AG08396 (cell line): ENCODE measurements at regions not wholly inside any gene's neighbourhood (a gene's known extent, or its start where the extent isn't known, plus 50 kb on each side); places are given as distances from the start of the nearest gene placed in this dataset.

ENCODE experiments used
- DNase-seq: peaks from one replicate; pipeline ENCODE4 v3.0.0; 2012; ENCODE audit warnings: low spot score, mixed read lengths

- DNase-seq: no peak
These were observed 1435.7 kb downstream of the UQCRFS1 start for GRCh38 chr19:27777242-27777641.

- no peak for DNase-seq
These were observed 1436.4 kb downstream of the UQCRFS1 start for GRCh38 chr19:27776524-27776923.

GRCh38 chr19:27776020-27776419 is 1436.9 kb downstream of the UQCRFS1 start:
- DNase-seq: peak; percentile 24

- no peak for DNase-seq
These were observed 1437.6 kb downstream of the UQCRFS1 start for GRCh38 chr19:27775395-27775794.

- no peak for DNase-seq
These were observed 1438.1 kb downstream of the UQCRFS1 start for GRCh38 chr19:27774827-27775226.

- no peak for DNase-seq
These were observed 1438.6 kb downstream of the UQCRFS1 start for GRCh38 chr19:27774337-27774736.

- DNase-seq: no peak
These were observed 1439.4 kb downstream of the UQCRFS1 start for GRCh38 chr19:27773318-27774094.

- no peak for DNase-seq
These were observed 1440.9 kb downstream of the UQCRFS1 start for GRCh38 chr19:27772059-27772458.

- no peak for DNase-seq
These were observed 1442.9 kb downstream of the UQCRFS1 start for GRCh38 chr19:27770095-27770494.

- no peak for DNase-seq
These were observed 1445.7 kb downstream of the UQCRFS1 start for GRCh38 chr19:27767234-27767633.

- no peak for DNase-seq
These were observed 1446.8 kb downstream of the UQCRFS1 start for GRCh38 chr19:27765912-27766725.

- no peak for DNase-seq
These were observed 1447.6 kb downstream of the UQCRFS1 start for GRCh38 chr19:27765397-27765796.

GRCh38 chr19:27764186-27764804 is 1448.7 kb downstream of the UQCRFS1 start:
- DNase-seq: no peak

- DNase-seq: no peak
These were observed 1450.0 kb downstream of the UQCRFS1 start for GRCh38 chr19:27762933-27763332.

GRCh38 chr19:27759896-27760295 is 1453.1 kb downstream of the UQCRFS1 start:
- no peak for DNase-seq

GRCh38 chr19:27758626-27759505 is 1454.1 kb downstream of the UQCRFS1 start:
- no peak for DNase-seq

- no peak for DNase-seq
These were observed 1458.3 kb downstream of the UQCRFS1 start for GRCh38 chr19:27754700-27755099.

- no peak for DNase-seq
These were observed 1459.3 kb downstream of the UQCRFS1 start for GRCh38 chr19:27753622-27754021.

- no peak for DNase-seq
These were observed 1460.3 kb downstream of the UQCRFS1 start for GRCh38 chr19:27752530-27753184.

GRCh38 chr19:27751044-27751391 is 1461.9 kb downstream of the UQCRFS1 start:
- no peak for DNase-seq

GRCh38 chr19:27750391-27751043 is 1462.4 kb downstream of the UQCRFS1 start:
- DNase-seq: no peak
